ENCODE measurements at regions not wholly inside any gene's neighbourhood (a gene's known extent, or its start where the extent isn't known, plus 50 kb on each side); places are given as distances from the start of the nearest gene placed in this dataset.

DNA sequence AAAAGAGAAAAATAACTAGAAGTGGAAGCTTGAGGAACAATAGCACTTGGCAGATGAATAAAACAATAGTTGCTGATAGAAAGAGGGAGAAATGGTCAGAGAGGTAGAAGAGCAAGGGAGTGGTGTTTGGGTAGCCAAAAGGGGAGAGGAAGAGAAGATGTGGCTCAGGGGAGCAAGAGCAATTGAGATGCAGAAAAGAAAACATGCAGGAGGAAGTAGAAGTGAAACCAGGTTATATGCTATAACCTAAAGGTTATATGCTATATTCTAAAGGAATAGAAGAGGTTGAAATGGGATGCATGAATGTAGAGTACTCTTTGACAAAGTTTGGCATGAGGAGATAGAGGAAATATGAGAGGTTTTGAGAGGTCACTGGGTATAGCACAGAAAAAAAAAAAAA lies 759.5 kb downstream of the SATB2 start:
- no peak for DNase-seq (ENCODE audit: low read depth)
- H3K4me3 ChIP-seq (ENCODE audit: low read length): no peak overlapping the region
- TF ChIP-seq, protein P1, sequence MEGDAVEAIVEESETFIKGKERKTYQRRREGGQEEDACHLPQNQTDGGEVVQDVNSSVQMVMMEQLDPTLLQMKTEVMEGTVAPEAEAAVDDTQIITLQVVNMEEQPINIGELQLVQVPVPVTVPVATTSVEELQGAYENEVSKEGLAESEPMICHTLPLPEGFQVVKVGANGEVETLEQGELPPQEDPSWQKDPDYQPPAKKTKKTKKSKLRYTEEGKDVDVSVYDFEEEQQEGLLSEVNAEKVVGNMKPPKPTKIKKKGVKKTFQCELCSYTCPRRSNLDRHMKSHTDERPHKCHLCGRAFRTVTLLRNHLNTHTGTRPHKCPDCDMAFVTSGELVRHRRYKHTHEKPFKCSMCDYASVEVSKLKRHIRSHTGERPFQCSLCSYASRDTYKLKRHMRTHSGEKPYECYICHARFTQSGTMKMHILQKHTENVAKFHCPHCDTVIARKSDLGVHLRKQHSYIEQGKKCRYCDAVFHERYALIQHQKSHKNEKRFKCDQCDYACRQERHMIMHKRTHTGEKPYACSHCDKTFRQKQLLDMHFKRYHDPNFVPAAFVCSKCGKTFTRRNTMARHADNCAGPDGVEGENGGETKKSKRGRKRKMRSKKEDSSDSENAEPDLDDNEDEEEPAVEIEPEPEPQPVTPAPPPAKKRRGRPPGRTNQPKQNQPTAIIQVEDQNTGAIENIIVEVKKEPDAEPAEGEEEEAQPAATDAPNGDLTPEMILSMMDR (IDR thresholded peaks at IDR 0.05; ENCODE audit: insufficient read depth, low read depth, low read length, missing control alignments): no peak

DNA sequence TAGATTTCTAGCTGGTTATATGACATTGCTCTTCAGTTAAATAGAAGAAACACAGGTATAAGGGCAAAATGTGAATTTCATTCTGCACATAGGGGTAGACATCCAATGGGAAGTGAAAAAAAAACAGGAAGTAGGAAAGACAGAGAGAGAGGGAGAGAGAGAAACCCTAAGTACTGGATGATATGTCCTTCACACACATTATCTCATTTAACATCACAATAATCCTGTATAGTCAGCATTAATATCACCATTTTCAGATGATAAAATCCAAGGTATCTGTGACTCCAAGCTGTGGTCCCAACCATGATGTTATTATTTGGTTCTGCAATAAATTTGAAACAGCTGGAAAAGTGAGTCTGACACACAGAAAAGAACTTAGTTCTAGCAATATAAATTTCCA lies 759.9 kb downstream of the SATB2 start:
- TF ChIP-seq, protein P1 (IDR thresholded peaks at IDR 0.05; ENCODE audit: insufficient read depth, low read depth, low read length, missing control alignments): no peak
- H3K4me3 ChIP-seq (ENCODE audit: low read length): no peak overlapping the region
- no peak for DNase-seq (ENCODE audit: low read depth)

DNA sequence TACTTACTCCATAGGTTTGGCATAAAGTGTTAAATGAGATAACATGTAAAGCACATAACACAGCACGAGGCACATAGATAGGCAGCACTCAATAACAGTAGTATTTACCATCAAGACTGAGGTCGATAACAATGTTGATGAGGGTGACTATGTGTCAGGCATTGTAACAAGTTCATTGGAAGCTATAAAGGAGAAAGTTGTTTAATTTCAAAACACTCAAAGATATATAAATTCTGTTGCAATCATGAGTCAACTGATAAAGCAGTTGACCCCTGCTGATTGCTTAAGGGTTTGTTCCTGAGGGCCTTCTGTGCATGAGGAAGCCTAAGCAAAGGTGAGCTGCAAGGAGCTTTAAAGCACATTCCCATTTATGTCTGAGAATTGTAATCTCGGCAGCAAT lies 760.5 kb downstream of the SATB2 start:
- no peak for DNase-seq (ENCODE audit: low read depth)
- TF ChIP-seq, protein P1 (IDR thresholded peaks at IDR 0.05; ENCODE audit: insufficient read depth, low read depth, low read length, missing control alignments): no peak

DNA sequence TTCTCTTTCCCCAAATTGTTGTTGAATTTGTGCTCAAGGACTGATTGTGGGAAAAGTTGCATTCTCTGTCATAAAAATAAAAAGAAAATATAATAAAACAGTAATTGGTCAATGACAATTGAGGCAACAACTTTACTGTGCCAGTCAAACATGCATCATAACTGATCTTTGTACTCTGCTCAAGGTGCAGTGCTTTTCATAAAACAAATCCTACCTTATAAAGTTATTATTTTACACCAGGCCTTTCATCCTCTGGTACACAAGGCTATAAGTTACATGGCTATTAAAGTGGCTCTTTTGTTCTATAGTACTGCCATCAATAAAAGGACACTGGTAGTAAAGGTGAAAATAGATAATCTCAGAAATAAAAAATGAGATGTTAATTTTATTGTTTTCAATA lies 761.9 kb downstream of the SATB2 start:
- TF ChIP-seq, protein P1 (IDR thresholded peaks at IDR 0.05; ENCODE audit: insufficient read depth, low read depth, low read length, missing control alignments): no peak
- no peak for DNase-seq (ENCODE audit: low read depth)
- no peak overlapping the region for H3K4me3 ChIP-seq (ENCODE audit: low read length)

More for the DNA sequence above, 760.5 kb downstream of the SATB2 start:
- H3K4me3 ChIP-seq (ENCODE audit: low read length): no peak overlapping the region

DNA sequence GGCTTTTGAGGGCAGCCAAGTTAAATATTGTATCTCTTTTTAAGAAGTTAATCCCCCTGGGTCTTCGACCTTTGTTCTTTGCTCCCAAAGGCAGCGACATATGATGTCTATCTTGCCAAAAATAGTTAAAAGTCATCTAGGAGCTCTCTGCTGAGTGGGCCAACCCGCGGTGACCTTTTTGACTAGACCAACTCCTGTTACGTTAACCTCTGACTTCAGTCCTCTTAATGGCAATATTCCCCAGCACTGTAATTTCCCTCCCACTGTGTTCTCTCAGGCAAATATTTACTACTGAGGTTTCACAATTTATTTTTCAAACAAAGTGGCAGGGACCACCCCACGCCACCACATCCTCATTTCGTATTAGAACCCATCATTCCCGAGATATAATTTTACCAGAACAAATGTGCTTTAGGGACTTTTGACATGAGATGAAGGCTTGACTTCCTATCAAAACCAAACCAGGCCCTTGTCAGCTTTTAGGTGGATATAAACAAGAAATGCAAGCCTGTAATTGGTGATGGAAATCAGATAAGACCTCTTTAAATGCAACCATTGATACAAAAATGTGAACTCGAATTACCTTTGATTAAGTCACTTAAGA lies 764.7 kb downstream of the SATB2 start:
- no peak overlapping the region for H3K4me3 ChIP-seq (ENCODE audit: low read length)
- TF ChIP-seq, protein P1 (IDR thresholded peaks at IDR 0.05; ENCODE audit: insufficient read depth, low read depth, low read length, missing control alignments): no peak
- no peak for DNase-seq (ENCODE audit: low read depth)

DNA sequence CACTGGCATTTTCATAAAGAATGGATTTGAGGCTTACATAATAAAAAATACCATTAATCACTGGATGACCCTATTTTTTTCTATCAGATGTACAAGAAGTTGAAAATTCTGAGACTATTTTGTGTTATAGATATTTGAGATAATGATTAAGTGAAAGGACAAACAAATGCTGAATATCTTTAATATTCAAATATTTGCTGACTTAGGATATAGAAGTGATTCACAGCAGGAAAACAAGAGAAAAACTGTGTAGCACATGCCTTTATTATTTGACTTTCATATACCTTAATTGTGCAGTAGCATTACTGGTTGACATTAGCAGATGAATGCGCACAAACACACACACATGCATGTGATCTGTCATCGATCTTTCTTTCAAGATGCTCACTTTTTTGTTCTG lies 766.5 kb downstream of the SATB2 start:
- DNase-seq (ENCODE audit: low read depth): no peak
- H3K4me3 ChIP-seq (ENCODE audit: low read length): no peak overlapping the region
- TF ChIP-seq, protein P1 (IDR thresholded peaks at IDR 0.05; ENCODE audit: insufficient read depth, low read depth, low read length, missing control alignments): no peak

DNA sequence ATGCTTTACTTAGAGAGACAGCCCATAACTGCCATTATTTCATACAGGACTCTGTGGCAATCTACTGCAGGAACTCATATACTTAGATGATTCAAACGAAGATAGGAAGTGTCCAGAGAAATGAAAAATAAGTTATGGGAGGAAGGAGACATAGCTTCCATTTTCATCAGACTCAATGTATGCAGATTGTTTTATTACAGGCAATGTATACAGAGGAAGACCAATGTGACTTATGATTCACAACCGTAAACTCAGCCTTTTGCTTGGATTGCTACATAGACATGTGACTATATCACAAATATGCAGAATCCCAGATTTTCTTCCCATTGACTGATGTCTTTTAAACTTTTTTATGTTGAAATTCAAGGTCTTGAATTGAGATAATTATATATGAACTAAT lies 793.4 kb downstream of the SATB2 start:
- TF ChIP-seq, protein P1 (IDR thresholded peaks at IDR 0.05; ENCODE audit: insufficient read depth, low read depth, low read length, missing control alignments): no peak
- H3K4me3 ChIP-seq (ENCODE audit: low read length): no peak overlapping the region
- peak; percentile 5 for DNase-seq (ENCODE audit: low read depth)
